ENCODE measurements at regions not wholly inside any gene's neighbourhood (a gene's known extent, or its start where the extent isn't known, plus 50 kb on each side); places are given as distances from the start of the nearest gene placed in this dataset.

DNA sequence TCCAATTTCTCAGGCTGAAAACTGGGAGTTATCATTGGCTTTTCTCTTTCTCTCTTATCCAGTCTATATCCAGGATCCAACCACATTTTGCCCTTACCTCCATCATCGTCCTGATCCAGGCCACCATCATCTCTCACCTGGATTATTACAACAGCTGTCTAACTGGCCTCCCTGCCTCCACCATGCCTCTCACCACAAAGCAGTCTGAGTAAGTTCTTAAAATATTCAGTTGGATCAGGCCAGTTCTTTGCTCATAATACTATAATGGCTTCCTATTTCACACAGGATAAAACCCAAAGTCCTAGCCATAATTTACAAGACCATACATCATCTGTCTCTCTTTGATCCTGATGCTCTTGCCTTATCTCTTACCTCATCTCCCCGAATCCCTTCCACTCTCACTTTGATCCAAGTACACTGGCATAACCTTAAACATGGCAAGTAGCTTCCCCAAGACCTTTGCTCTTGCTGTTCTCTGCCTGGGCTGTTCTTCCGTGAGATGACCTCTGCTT is 133.4 kb upstream of the RAP1B start:
- no peak for TF ChIP-seq CTCF (IDR thresholded peaks at IDR 0.05; ENCODE audit: low read length)
- no peak for TF ChIP-seq EZH2 (optimal IDR thresholded peaks at IDR 0.05; ENCODE audit: low read depth, low read length)
- TF ChIP-seq EZH2phosphoT487 (IDR thresholded peaks at IDR 0.05; ENCODE audit: low read length) = no peak

All from MM.1S (cell line).